Kidney (tissue), 13 donors: ENCODE measurements at regions not wholly inside any gene's neighbourhood (a gene's known extent, or its start where the extent isn't known, plus 50 kb on each side); places are given as distances from the start of the nearest gene placed in this dataset.

ENCODE experiments used
- DNase-seq, 5 donors: peaks; one replicate each; pipeline ENCODE4 v3.0.0-alpha.2; 2013 to 2020
- FAIRE-seq: peaks from 2 replicates; lab custom pipeline; 2012; peaks lifted over from hg19 to GRCh38; lab: Jason Lieb, UNC
- H3K27ac ChIP-seq, 2 donors: one replicate each; pipeline ENCODE4 v1.7.0; 2013; ENCODE audit warnings: low read depth in 2 of 2, low read length in 2 of 2, inconsistent platforms in 1 of 2
- H3K27me3 ChIP-seq: one replicate; pipeline ENCODE4 v1.7.1; 2013; ENCODE audit warnings: low read length, inconsistent platforms; ENCODE audit not compliant: control insufficient read depth, insufficient read depth
- H3K36me3 ChIP-seq, 3 donors: one replicate each; pipeline versions ENCODE4 v1.7.0 to v1.7.1; 2013; ENCODE audit warnings: low read length in 3 of 3, control low read depth in 1 of 3, inconsistent platforms in 1 of 3; ENCODE audit not compliant: insufficient read depth in 3 of 3, control insufficient read depth in 2 of 3
- H3K4me1 ChIP-seq, 3 donors: one replicate each; pipeline versions ENCODE4 v1.7.0 to v1.7.1; 2013; ENCODE audit warnings: low read length in 3 of 3, inconsistent platforms in 1 of 3, low read depth in 1 of 3; ENCODE audit not compliant: control insufficient read depth in 2 of 3, insufficient read depth in 2 of 3
- H3K4me3 ChIP-seq, 3 donors: one replicate each; pipeline versions ENCODE4 v1.7.0 to v1.8.1; 2013; ENCODE audit warnings: low read length in 3 of 3, control low read depth in 1 of 3, inconsistent platforms in 1 of 3
- H3K9ac ChIP-seq, 3 donors: one replicate each; pipeline versions ENCODE4 v1.7.0 to v1.7.1; 2013; ENCODE audit warnings: low read length in 3 of 3, control low read depth in 1 of 3, inconsistent platforms in 1 of 3
- H3K9me3 ChIP-seq, 3 donors: one replicate each; pipeline versions ENCODE4 v1.7.0 to v1.7.1; 2013; ENCODE audit warnings: low read length in 3 of 3, control low read depth in 1 of 3, inconsistent platforms in 1 of 3; ENCODE audit not compliant: control insufficient read depth in 2 of 3, insufficient read depth in 1 of 3
- CTCF ChIP-seq: IDR thresholded peaks from 3 replicates; pipeline ENCODE4 v1.5.1; 2012; ENCODE audit warnings: mild to moderate bottlenecking, moderate library complexity, borderline replicate concordance; ENCODE audit not compliant: insufficient read depth; ENCODE audit errors: extremely low read depth
- intact Hi-C: fragments of 100-400 bp; cut with DNase I; formaldehyde crosslinking; loops from one replicate; pipeline ENCODE4 v1.11.1; 2022
- donor health status: control.
- donor health status: control.
- donor health status: control.
- donor health status: control.
- donor health status: control.
- donor health status: DM: yes; HTN: yes; CAD: no.
- donor health status: Normal renal cell carcinoma (clear cell type).

- Histone ChIP-seq H3K9me3 (no peaks in the 10 kb centered on the region), H3K4me3 (no peak overlapping the region), H3K4me1 (no peaks in the 10 kb centered on the region), H3K27ac (no peak overlapping the region), H3K27me3 (no peaks in the 10 kb centered on the region), H3K9ac (no peak overlapping the region), H3K36me3 (no peaks in the 10 kb centered on the region)
- TF ChIP-seq CTCF = no peak
- intact Hi-C loops = no loop called here
- DNase-seq (no peak), FAIRE-seq (no peak)
These were observed 79.1 kb downstream of the ARRDC4 start for GRCh38 chr15:98039596-98039995.

- DNase-seq (no peak), FAIRE-seq (no peak)
- TF ChIP-seq CTCF = no peak
- H3K27ac ChIP-seq = no peak overlapping the region
- no peak overlapping the region for H3K9ac ChIP-seq
- no peaks in the 10 kb centered on the region for H3K27me3 ChIP-seq
- intact Hi-C loops = no loop called here
- no peaks in the 10 kb centered on the region for H3K4me1 ChIP-seq
- H3K4me3 ChIP-seq = no peak overlapping the region
- no peaks in the 10 kb centered on the region for H3K9me3 ChIP-seq
- H3K36me3 ChIP-seq = no peaks in the 10 kb centered on the region
These were observed 79.6 kb downstream of the ARRDC4 start for GRCh38 chr15:98040146-98040545.

- Histone ChIP-seq H3K27me3 (no peaks in the 10 kb centered on the region), H3K4me3 (no peak overlapping the region), H3K27ac (no peak overlapping the region), H3K36me3 (no peaks in the 10 kb centered on the region), H3K9ac (no peak overlapping the region), H3K4me1 (no peaks in the 10 kb centered on the region), H3K9me3 (no peaks in the 10 kb centered on the region)
- no peak for DNase-seq
- TF ChIP-seq CTCF = no peak
- no peak for FAIRE-seq
- intact Hi-C loops = no loop called here
These were observed 82.9 kb downstream of the ARRDC4 start for GRCh38 chr15:98043160-98044014.

GRCh38 chr15:98051734-98052133 lies 91.2 kb downstream of the ARRDC4 start:
- H3K27ac ChIP-seq = no peak overlapping the region
- no peaks in the 10 kb centered on the region for H3K27me3 ChIP-seq
- intact Hi-C loops = no loop called here
- no peak for DNase-seq
- H3K9ac ChIP-seq = no peak overlapping the region
- TF ChIP-seq CTCF = no peak
- H3K4me3 ChIP-seq = no peak overlapping the region
- no peak for FAIRE-seq
- H3K36me3 ChIP-seq = no peaks in the 10 kb centered on the region
- no peaks in the 10 kb centered on the region for H3K4me1 ChIP-seq
- H3K9me3 ChIP-seq = peaks cover 0 to 4% (median 2%) of the 10 kb centered on the region in 3 donors
